IMR-90 (cell line): ENCODE measurements at regions not wholly inside any gene's neighbourhood (a gene's known extent, or its start where the extent isn't known, plus 50 kb on each side); places are given as distances from the start of the nearest gene placed in this dataset.

Experiments
- ATAC-seq: fragments of 200-7000 bp; cut with Tn5 transposase; 2 replicates; pipeline ENCODE4 v1.9.1; 2020; ENCODE audit warnings: low read depth, mild to moderate bottlenecking, moderate library complexity
- BruUV-seq: library from RNA; stranded (reverse); fragments of 400-500 nt; replicated peaks from 2 replicates; lab custom pipeline; 2021; lab: Mats Ljungman, UMichigan
- CTCF ChIA-PET: fragments of 300-600 bp; formaldehyde crosslinking; extraction: SDS; loops from one replicate; lab custom pipeline; 2021; ENCODE audit warnings: antibody characterized with exemption; lab: Yijun Ruan, JAX
- POLR2A ChIA-PET: fragments of 300-600 bp; sonication (Branson Sonifier 250); formaldehyde crosslinking; loops from one replicate; lab custom pipeline; 2022; ENCODE audit warnings: antibody characterized with exemption; ENCODE audit not compliant: unreplicated experiment; lab: Charles Lee
- DNase-seq: peaks from one replicate; pipeline ENCODE4 v3.0.0; 2013
- H2AFZ ChIP-seq: replicated peaks from 2 replicates; pipeline ENCODE3; 2013; ENCODE audit warnings: low read length, mild to moderate bottlenecking; ENCODE audit not compliant: poor library complexity
- H2AK5ac ChIP-seq: 2 replicates; pipeline ENCODE4 v1.6.1; 2013; ENCODE audit warnings: low read depth, low read length, inconsistent platforms
- H2AK9ac ChIP-seq: replicated peaks from 2 replicates; pipeline ENCODE3; 2013; ENCODE audit warnings: mild to moderate bottlenecking, low read depth, low read length, moderate library complexity; ENCODE audit not compliant: poor library complexity
- H2BK120ac ChIP-seq: 2 replicates; pipeline ENCODE4 v1.6.1; 2013; ENCODE audit warnings: low read depth, low read length, inconsistent platforms
- H2BK15ac ChIP-seq: 3 replicates; pipeline ENCODE4 v1.6.1; 2013; ENCODE audit warnings: low read depth, low read length, inconsistent platforms
- H2BK20ac ChIP-seq: 2 replicates; pipeline ENCODE4 v1.6.1; 2013; ENCODE audit warnings: low read depth, mild to moderate bottlenecking, inconsistent platforms, low read length, moderate library complexity
- H2BK5ac ChIP-seq: 2 replicates; pipeline ENCODE4 v1.6.1; 2013; ENCODE audit warnings: mild to moderate bottlenecking, low read depth, low read length, inconsistent platforms; ENCODE audit not compliant: poor library complexity, severe bottlenecking
- H3K14ac ChIP-seq: replicated peaks from 2 replicates; pipeline ENCODE4 v1.6.1; 2013; ENCODE audit warnings: low read depth, low read length, inconsistent platforms
- H3K18ac ChIP-seq: 2 replicates; pipeline ENCODE4 v1.6.1; 2013; ENCODE audit warnings: low read depth, low read length, control low read depth
- H3K23ac ChIP-seq: 2 replicates; pipeline ENCODE4 v1.6.1; 2013; ENCODE audit warnings: low read depth, low read length, inconsistent platforms
- H3K27ac ChIP-seq: 2 replicates; pipeline ENCODE4 v1.5.1; 2013; ENCODE audit warnings: mild to moderate bottlenecking, control low read depth, low read length; ENCODE audit not compliant: insufficient read depth
- H3K27me3 ChIP-seq: 2 replicates; pipeline ENCODE4 v1.6.1; 2013; ENCODE audit warnings: low read length; ENCODE audit not compliant: control insufficient read depth, insufficient read depth
- H3K36me3 ChIP-seq: 2 replicates; pipeline ENCODE4 v1.6.1; 2013; ENCODE audit warnings: low read length, mixed read lengths; ENCODE audit not compliant: control insufficient read depth, insufficient read depth
- H3K4ac ChIP-seq: 2 replicates; pipeline ENCODE4 v1.6.1; 2013; ENCODE audit warnings: low read depth, low read length, inconsistent platforms
- H3K4me1 ChIP-seq: 2 replicates; pipeline ENCODE4 v1.6.1; 2013; ENCODE audit warnings: low read length, mixed read lengths; ENCODE audit not compliant: control insufficient read depth, insufficient read depth
- H3K4me2 ChIP-seq: 2 replicates; pipeline ENCODE4 v1.6.1; 2013; ENCODE audit warnings: low read depth, mild to moderate bottlenecking, control low read depth, low read length, moderate library complexity
- H3K4me3 ChIP-seq: 2 replicates; pipeline ENCODE4 v1.5.1; 2013; ENCODE audit warnings: low read depth, mild to moderate bottlenecking, control low read depth, low read length, moderate library complexity; ENCODE audit not compliant: insufficient read depth
- H3K56ac ChIP-seq: 2 replicates; pipeline ENCODE4 v1.6.1; 2013; ENCODE audit warnings: low read length, inconsistent platforms; ENCODE audit not compliant: insufficient read depth; ENCODE audit errors: extremely low read depth
- H3K79me1 ChIP-seq, 2 experiments: 2 replicates each; pipeline ENCODE4 v1.6.1; 2013; ENCODE audit warnings: low read length in 2 of 2, inconsistent platforms in 1 of 2, low read depth in 1 of 2
- H3K9ac ChIP-seq: 2 replicates; pipeline ENCODE4 v1.6.1; 2013; ENCODE audit warnings: low read depth, low read length, control low read depth
- H3K9me1 ChIP-seq: 2 replicates; pipeline ENCODE4 v1.6.1; 2013; ENCODE audit warnings: low read length, inconsistent platforms; ENCODE audit not compliant: insufficient read depth
- H3K9me3 ChIP-seq: 2 replicates; pipeline ENCODE4 v1.6.1; 2013; ENCODE audit warnings: low read length; ENCODE audit not compliant: control insufficient read depth, insufficient read depth
- H4K20me1 ChIP-seq: 2 replicates; pipeline ENCODE4 v1.6.1; 2013; ENCODE audit warnings: low read length, inconsistent platforms; ENCODE audit not compliant: insufficient read depth
- H4K5ac ChIP-seq: 2 replicates; pipeline ENCODE4 v1.6.1; 2013; ENCODE audit warnings: mild to moderate bottlenecking, low read depth, low read length, control low read depth
- H4K8ac ChIP-seq, 2 experiments: 2 replicates each; pipeline ENCODE4 v1.6.1; 2013; ENCODE audit warnings: low read depth in 2 of 2, low read length in 2 of 2, control low read depth in 1 of 2, inconsistent platforms in 1 of 2
- H4K91ac ChIP-seq: 2 replicates; pipeline ENCODE4 v1.6.1; 2013; ENCODE audit warnings: low read depth, low read length, inconsistent platforms; ENCODE audit not compliant: insufficient read depth
- CEBPB ChIP-seq: IDR thresholded peaks from 2 replicates; pipeline ENCODE4 v1.6.1; 2012; ENCODE audit warnings: low read depth, low read length, improper control_type of control experiment
- MAFK ChIP-seq: IDR thresholded peaks from 2 replicates; pipeline ENCODE4 v1.6.1; 2012; ENCODE audit warnings: low read depth, low read length, improper control_type of control experiment
- MAZ ChIP-seq: IDR thresholded peaks from 2 replicates; pipeline ENCODE4 v1.6.1; 2012; ENCODE audit warnings: low read depth, mild to moderate bottlenecking, low read length, improper control_type of control experiment, moderate library complexity, borderline replicate concordance
- NFE2L2 ChIP-seq: fragments of 150-350 bp; IDR thresholded peaks from 2 replicates; pipeline ENCODE4 v1.6.1; 2016; ENCODE audit warnings: low read depth, mild to moderate bottlenecking, low read length
- POLR2A ChIP-seq: IDR thresholded peaks from 2 replicates; pipeline ENCODE4 v1.6.1; 2012; ENCODE audit warnings: mild to moderate bottlenecking, low read depth, low read length
- RFX5 ChIP-seq: IDR thresholded peaks from 2 replicates; pipeline ENCODE4 v1.8.0; 2012; ENCODE audit warnings: low read depth, mild to moderate bottlenecking, low read length, moderate library complexity
- SMC3 ChIP-seq: fragments of 150-350 bp; IDR thresholded peaks from 2 replicates; pipeline ENCODE4 v1.6.1; 2016; ENCODE audit warnings: low read depth, mild to moderate bottlenecking, antibody characterized with exemption, low read length, moderate library complexity
- WGBS, 2 experiments: methylation state at CpG; one replicate each; pipeline versions ENCODE4 v1.1.5 to v1.1.7; 2013; ENCODE audit warnings: missing lambda C conversion rate in 2 of 2; ENCODE audit not compliant: insufficient read length in 1 of 2; ENCODE audit errors: extremely low coverage in 2 of 2; 5-methylcytosine and 5-hydroxymethylcytosine counted together
- dilution Hi-C: fragments of 300-500 bp; cut with HindIII; formaldehyde crosslinking; loops from one replicate; pipeline ENCODE4 v1.14.3; 2018; ENCODE audit warnings: low sequenced_read_pairs; ENCODE audit not compliant: unreplicated experiment
- in situ Hi-C: fragments of 300-500 bp; cut with MboI; formaldehyde crosslinking; loops from 3 replicates; pipeline ENCODE4 v1.14.3; 2019; ENCODE audit warnings: low sequenced_read_pairs, inconsistent platforms, mixed read lengths
- intact Hi-C: fragments of 100-400 bp; cut with micrococcal nuclease; formaldehyde crosslinking; loops from 2 replicates; pipeline ENCODE4 v1.10.0; 2022
- TF ChIP-seq, protein P1 (sequence below): fragments of 150-350 bp; IDR thresholded peaks from 2 replicates; pipeline ENCODE4 v1.6.1; 2017; ENCODE audit warnings: mild to moderate bottlenecking, antibody characterized with exemption, low read length, low read depth
- TF ChIP-seq, protein P2 (sequence below): conservative IDR thresholded peaks from 2 replicates; pipeline ENCODE4 v1.5.1; 2012; ENCODE audit warnings: mild to moderate bottlenecking, low read depth, low read length, improper control_type of control experiment

DNA sequence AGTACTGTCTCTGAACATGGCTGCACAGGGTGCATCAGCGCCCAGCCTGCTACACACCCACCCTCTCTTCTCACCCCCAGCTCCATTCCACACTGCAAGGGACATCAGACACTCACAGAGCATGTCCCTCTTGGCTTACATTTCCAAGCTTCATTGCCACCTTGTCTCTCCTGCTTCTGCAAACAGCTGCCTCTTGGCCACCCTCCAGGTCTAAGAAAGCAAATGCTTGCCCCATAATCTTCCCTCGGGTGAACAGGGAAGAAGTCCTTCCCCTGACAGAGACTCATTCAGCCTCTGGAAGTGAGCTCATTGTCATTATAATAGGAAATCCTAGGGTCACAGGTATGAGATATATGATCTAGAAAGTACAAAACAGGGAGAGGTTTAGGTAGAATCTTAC lies 505.2 kb downstream of the RMST start:
- ChIA-PET POLR2A (no interaction called here), CTCF (no interaction called here)
- Histone ChIP-seq H2BK120ac (no peak overlapping the region), H3K23ac (no peak overlapping the region), H3K27ac (no peak overlapping the region), H2AFZ (no peak overlapping the region), H3K56ac (no peak overlapping the region), H2BK20ac (no peak overlapping the region), H3K18ac (no peak overlapping the region), H3K4me3 (no peak overlapping the region), H3K4me1 (no peaks in the 10 kb centered on the region), H4K91ac (no peak overlapping the region), H2AK9ac (no peak overlapping the region), H3K36me3 (no peaks in the 10 kb centered on the region), H4K5ac (no peak overlapping the region), H3K9me1 (no peaks in the 10 kb centered on the region), H3K27me3 (no peaks in the 10 kb centered on the region), H3K4ac (no peak overlapping the region), H3K4me2 (no peak overlapping the region), H4K8ac (no peak overlapping the region), H2AK5ac (no peak overlapping the region), H3K9ac (no peak overlapping the region), H3K14ac (no peak overlapping the region), H2BK15ac (no peak overlapping the region), H3K79me1 (no peaks in the 10 kb centered on the region), H4K20me1 (no peaks in the 10 kb centered on the region), H2BK5ac (no peak overlapping the region), H3K9me3 (peaks cover 7% of the 10 kb centered on the region)
- ATAC-seq, result no peak
- dilution Hi-C loops, result no loop called here
- DNase-seq, result no peak
- no peak for TF ChIP-seq SMC3
- no peak for TF ChIP-seq MAFK
- TF ChIP-seq MAZ, result no peak
- TF ChIP-seq, protein P1, sequence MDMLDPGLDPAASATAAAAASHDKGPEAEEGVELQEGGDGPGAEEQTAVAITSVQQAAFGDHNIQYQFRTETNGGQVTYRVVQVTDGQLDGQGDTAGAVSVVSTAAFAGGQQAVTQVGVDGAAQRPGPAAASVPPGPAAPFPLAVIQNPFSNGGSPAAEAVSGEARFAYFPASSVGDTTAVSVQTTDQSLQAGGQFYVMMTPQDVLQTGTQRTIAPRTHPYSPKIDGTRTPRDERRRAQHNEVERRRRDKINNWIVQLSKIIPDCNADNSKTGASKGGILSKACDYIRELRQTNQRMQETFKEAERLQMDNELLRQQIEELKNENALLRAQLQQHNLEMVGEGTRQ, result no peak
- no peak for TF ChIP-seq RFX5
- no peak for TF ChIP-seq CEBPB
- TF ChIP-seq, protein P2, sequence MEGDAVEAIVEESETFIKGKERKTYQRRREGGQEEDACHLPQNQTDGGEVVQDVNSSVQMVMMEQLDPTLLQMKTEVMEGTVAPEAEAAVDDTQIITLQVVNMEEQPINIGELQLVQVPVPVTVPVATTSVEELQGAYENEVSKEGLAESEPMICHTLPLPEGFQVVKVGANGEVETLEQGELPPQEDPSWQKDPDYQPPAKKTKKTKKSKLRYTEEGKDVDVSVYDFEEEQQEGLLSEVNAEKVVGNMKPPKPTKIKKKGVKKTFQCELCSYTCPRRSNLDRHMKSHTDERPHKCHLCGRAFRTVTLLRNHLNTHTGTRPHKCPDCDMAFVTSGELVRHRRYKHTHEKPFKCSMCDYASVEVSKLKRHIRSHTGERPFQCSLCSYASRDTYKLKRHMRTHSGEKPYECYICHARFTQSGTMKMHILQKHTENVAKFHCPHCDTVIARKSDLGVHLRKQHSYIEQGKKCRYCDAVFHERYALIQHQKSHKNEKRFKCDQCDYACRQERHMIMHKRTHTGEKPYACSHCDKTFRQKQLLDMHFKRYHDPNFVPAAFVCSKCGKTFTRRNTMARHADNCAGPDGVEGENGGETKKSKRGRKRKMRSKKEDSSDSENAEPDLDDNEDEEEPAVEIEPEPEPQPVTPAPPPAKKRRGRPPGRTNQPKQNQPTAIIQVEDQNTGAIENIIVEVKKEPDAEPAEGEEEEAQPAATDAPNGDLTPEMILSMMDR, result no peak
- TF ChIP-seq POLR2A, result no peak
- no peak for TF ChIP-seq NFE2L2
- intact Hi-C loops, result no loop called here
- in situ Hi-C loops, result no loop called here
- BruUV-seq, result no TSS peak
- WGBS, 2 experiments, result no CpG with 5 or more reads among the region's 2 CpGs
